H1 (cell line): ENCODE measurements at regions not wholly inside any gene's neighbourhood (a gene's known extent, or its start where the extent isn't known, plus 50 kb on each side); places are given as distances from the start of the nearest gene placed in this dataset.

Experiments
- CBX5 ChIP-seq: fragments of 300-800, 300-1000 bp; sonication (generic); IDR thresholded peaks from 2 replicates; pipeline ENCODE4 v1.7.1; 2016; ENCODE audit warnings: antibody characterized with exemption, low read length, low read depth
- NANOG ChIP-seq: IDR thresholded peaks from 2 replicates; pipeline ENCODE4 v1.6.1; 2011; ENCODE audit warnings: low read length, low read depth, mild to moderate bottlenecking, inconsistent platforms; ENCODE audit not compliant: insufficient read depth, poor library complexity, severe bottlenecking
- RAD21 ChIP-seq, 2 experiments: IDR thresholded peaks in 1 of 2; conservative IDR thresholded peaks in 1 of 2; 2 replicates each; pipeline ENCODE4 v1.6.1; 2011; ENCODE audit warnings: low read depth in 2 of 2, low read length in 2 of 2, improper control_type of control experiment in 1 of 2, inconsistent platforms in 1 of 2, mild to moderate bottlenecking in 1 of 2, moderate library complexity in 1 of 2
- USF2 ChIP-seq: IDR thresholded peaks from 2 replicates; pipeline ENCODE4 v1.6.1; 2011; ENCODE audit warnings: low read length, improper control_type of control experiment

GRCh38 chr2:138171244-138171643, 207.0 kb downstream of the HNMT start (continued):
- TF ChIP-seq USF2 (no peak), RAD21 (IDR thresholded peaks at IDR 0.05 in 1 of 2, conservative IDR thresholded peaks at IDR 0.05 in 1 of 2; ENCODE audit: low read depth in 2 of 2, low read length in 2 of 2) (no peak), NANOG (no peak), CBX5 (no peak)
